MM.1S (cell line): ENCODE measurements at regions not wholly inside any gene's neighbourhood (a gene's known extent, or its start where the extent isn't known, plus 50 kb on each side); places are given as distances from the start of the nearest gene placed in this dataset.

ENCODE experiments used
- DNase-seq: peaks from one replicate; pipeline ENCODE4 v3.0.0-alpha.2; 2015
- H2AFZ ChIP-seq: fragments of 300-600 bp; sonication (generic); 2 replicates; pipeline ENCODE4 v1.6.0; 2016; ENCODE audit warnings: antibody characterized with exemption, low read length
- H3F3A ChIP-seq: fragments of 300-600 bp; sonication (generic); 2 replicates; pipeline ENCODE4 v1.6.1; 2016; ENCODE audit warnings: mild to moderate bottlenecking, antibody characterized with exemption, low read length, moderate library complexity, mixed read lengths; ENCODE audit not compliant: insufficient read depth
- H3K27ac ChIP-seq: fragments of 300-600 bp; sonication (generic); 2 replicates; pipeline ENCODE4 v1.5.1; 2016; ENCODE audit warnings: mild to moderate bottlenecking, low read length
- H3K27me3 ChIP-seq: fragments of 300-600 bp; sonication (generic); replicated peaks from 2 replicates; pipeline ENCODE4 v1.6.0; 2016; ENCODE audit warnings: low read length; ENCODE audit not compliant: insufficient read depth
- H3K36me3 ChIP-seq: fragments of 300-600 bp; sonication (generic); replicated peaks from 2 replicates; pipeline ENCODE4 v1.6.1; 2016; ENCODE audit warnings: mild to moderate bottlenecking, low read length, mixed read lengths; ENCODE audit not compliant: insufficient read depth
- H3K4me1 ChIP-seq: fragments of 300-600 bp; sonication (generic); 2 replicates; pipeline ENCODE4 v1.6.1; 2016; ENCODE audit warnings: low read length, mixed read lengths
- H3K4me2 ChIP-seq: fragments of 300-600 bp; sonication (generic); 2 replicates; pipeline ENCODE4 v1.6.0; 2016; ENCODE audit warnings: low read depth, low read length
- H3K4me3 ChIP-seq: fragments of 300-600 bp; sonication (generic); 2 replicates; pipeline ENCODE4 v1.5.1; 2016; ENCODE audit warnings: low read length, mixed read lengths
- H3K79me2 ChIP-seq: fragments of 300-600 bp; sonication (generic); 2 replicates; pipeline ENCODE4 v1.6.1; 2016; ENCODE audit warnings: mixed run types, low read length, mixed read lengths
- H3K9ac ChIP-seq: fragments of 300-600 bp; sonication (generic); 2 replicates; pipeline ENCODE4 v1.6.1; 2016; ENCODE audit warnings: low read length, mixed read lengths
- H3K9me2 ChIP-seq: fragments of 300-600 bp; sonication (generic); replicated peaks from 2 replicates; pipeline ENCODE4 v1.6.1; 2016; ENCODE audit warnings: mild to moderate bottlenecking, low read length, mixed read lengths; ENCODE audit not compliant: insufficient read depth
- H3K9me3 ChIP-seq: fragments of 300-600 bp; sonication (generic); replicated peaks from 2 replicates; pipeline ENCODE4 v1.6.1; 2016; ENCODE audit warnings: mild to moderate bottlenecking, low read length, mixed read lengths; ENCODE audit not compliant: insufficient read depth
- H4K20me1 ChIP-seq: fragments of 300-600 bp; sonication (generic); 2 replicates; pipeline ENCODE4 v1.6.1; 2016; ENCODE audit warnings: mild to moderate bottlenecking, low read length, moderate library complexity, mixed read lengths; ENCODE audit not compliant: insufficient read depth
- CTCF ChIP-seq: fragments of 300-600 bp; sonication (generic); IDR thresholded peaks from 2 replicates; pipeline ENCODE4 v1.5.1; 2016; ENCODE audit warnings: antibody characterized with exemption, low read length, mixed read lengths
- EZH2 ChIP-seq: fragments of 300-600 bp; sonication (generic); optimal IDR thresholded peaks from 2 replicates; pipeline ENCODE3; 2017; ENCODE audit warnings: low read depth, mild to moderate bottlenecking, antibody characterized with exemption, low read length, mixed read lengths
- EZH2phosphoT487 ChIP-seq: fragments of 300-600 bp; sonication (generic); IDR thresholded peaks from 2 replicates; pipeline ENCODE4 v1.6.1; 2018; ENCODE audit warnings: antibody characterized with exemption, low read length

- TF ChIP-seq EZH2phosphoT487: no peak
- TF ChIP-seq EZH2: no peak
- no peak for TF ChIP-seq CTCF
- Histone ChIP-seq H2AFZ (no peak overlapping the region), H4K20me1 (no peaks in the 10 kb centered on the region), H3K4me2 (no peak overlapping the region), H3K4me1 (no peaks in the 10 kb centered on the region), H3F3A (no peaks in the 10 kb centered on the region), H3K27me3 (no peaks in the 10 kb centered on the region), H3K9me2 (no peaks in the 10 kb centered on the region), H3K79me2 (no peaks in the 10 kb centered on the region), H3K36me3 (no peaks in the 10 kb centered on the region), H3K9ac (no peak overlapping the region), H3K27ac (no peak overlapping the region), H3K9me3 (no peaks in the 10 kb centered on the region), H3K4me3 (no peak overlapping the region)
- DNase-seq: no peak
Observed at GRCh38 chr10:118210276-118210675, 131.8 kb downstream of the FAM204A start.

- Histone ChIP-seq H4K20me1 (no peaks in the 10 kb centered on the region), H3K9ac (no peak overlapping the region), H3K9me2 (no peaks in the 10 kb centered on the region), H3K36me3 (no peaks in the 10 kb centered on the region), H3K79me2 (no peaks in the 10 kb centered on the region), H3K4me1 (no peaks in the 10 kb centered on the region), H3K4me3 (no peak overlapping the region), H3K9me3 (no peaks in the 10 kb centered on the region), H3K27ac (no peak overlapping the region), H3K4me2 (no peak overlapping the region), H2AFZ (no peak overlapping the region), H3F3A (no peaks in the 10 kb centered on the region), H3K27me3 (no peaks in the 10 kb centered on the region)
- DNase-seq: no peak
- TF ChIP-seq EZH2 (no peak), CTCF (no peak), EZH2phosphoT487 (no peak)
Observed at GRCh38 chr10:118209215-118209614, 132.9 kb downstream of the FAM204A start.

GRCh38 chr10:118207470-118208007 lies 134.6 kb downstream of the FAM204A start:
- Histone ChIP-seq H3F3A (no peaks in the 10 kb centered on the region), H3K27ac (no peak overlapping the region), H3K4me1 (no peaks in the 10 kb centered on the region), H3K9ac (no peak overlapping the region), H3K36me3 (no peaks in the 10 kb centered on the region), H3K4me2 (no peak overlapping the region), H3K9me3 (no peaks in the 10 kb centered on the region), H3K9me2 (no peaks in the 10 kb centered on the region), H3K27me3 (no peaks in the 10 kb centered on the region), H3K79me2 (no peaks in the 10 kb centered on the region), H4K20me1 (no peaks in the 10 kb centered on the region), H2AFZ (no peak overlapping the region), H3K4me3 (no peak overlapping the region)
- DNase-seq: no peak
- TF ChIP-seq CTCF (no peak), EZH2phosphoT487 (no peak), EZH2 (no peak)
